HepG2 (cell line): ENCODE measurements at regions not wholly inside any gene's neighbourhood (a gene's known extent, or its start where the extent isn't known, plus 50 kb on each side); places are given as distances from the start of the nearest gene placed in this dataset.

ENCODE experiments used
- CTCF ChIP-seq: sonication (generic); formaldehyde crosslinking; IDR thresholded peaks from 2 replicates; pipeline ENCODE4 v1.5.0; 2020; ENCODE audit warnings: mild to moderate bottlenecking, missing genetic modification reagents, moderate library complexity
- EZH2 ChIP-seq: conservative IDR thresholded peaks from 2 replicates; pipeline ENCODE4 v1.6.1; 2012; ENCODE audit warnings: mild to moderate bottlenecking, low read depth, low read length, moderate library complexity
- IKZF1 ChIP-seq: fragments of 450-650 bp; IDR thresholded peaks from 2 replicates; pipeline ENCODE4 v1.7.1; 2016
- MTF2 ChIP-seq: sonication (generic); formaldehyde crosslinking; IDR thresholded peaks from 2 replicates; pipeline ENCODE4 v1.5.0; 2020; ENCODE audit warnings: missing genetic modification reagents, borderline replicate concordance
- REST ChIP-seq, 2 experiments: IDR thresholded peaks; 2 replicates each; pipeline ENCODE4 v1.6.1; 2011 to 2012; ENCODE audit warnings: low read length in 2 of 2, borderline replicate concordance in 1 of 2, low read depth in 1 of 2, mild to moderate bottlenecking in 1 of 2, moderate library complexity in 1 of 2
- SMAD3 ChIP-seq: sonication (generic); formaldehyde crosslinking; IDR thresholded peaks from 2 replicates; pipeline ENCODE4 v1.4.0; 2020; ENCODE audit warnings: missing genetic modification reagents
- TCF12 ChIP-seq, 2 experiments: fragments of 450-650 bp in 1 of 2; sonication (generic) in 1 of 2; formaldehyde crosslinking in 1 of 2; IDR thresholded peaks; 2 replicates each; pipeline versions ENCODE4 v1.6.1 to v1.8.0; 2017 to 2022; ENCODE audit warnings: antibody characterized with exemption in 1 of 2, mild to moderate bottlenecking in 1 of 2, missing genetic modification reagents in 1 of 2, moderate library complexity in 1 of 2
- ZNF777 ChIP-seq: sonication (generic); formaldehyde crosslinking; IDR thresholded peaks from 2 replicates; pipeline ENCODE4 v1.4.0; 2020; ENCODE audit warnings: missing genetic modification reagents
- ZSCAN30 ChIP-seq: sonication (generic); formaldehyde crosslinking; IDR thresholded peaks from 2 replicates; pipeline ENCODE4 v1.5.0; 2020; ENCODE audit warnings: mild to moderate bottlenecking, missing genetic modification reagents

- TF ChIP-seq REST (IDR thresholded peaks at IDR 0.05; ENCODE audit: borderline replicate concordance in 1 of 2, low read depth in 1 of 2, low read length in 2 of 2) (no peak), IKZF1 (no peak), SMAD3 (CRISPR knock-in tag) (no peak), MTF2 (CRISPR knock-in tag) (no peak), CTCF (CRISPR knock-in tag) (no peak), EZH2 (no peak), ZNF777 (CRISPR knock-in tag) (no peak), ZSCAN30 (CRISPR knock-in tag) (no peak), TCF12 (IDR thresholded peaks at IDR 0.05) (no peak), TCF12 (CRISPR knock-in tag; IDR thresholded peaks at IDR 0.05) (no peak)
Measured at GRCh38 chr7:76139670-76140069, 62.0 kb upstream of the SRRM3 start.
